Mononuclear cell (primary cell): ENCODE measurements at regions not wholly inside any gene's neighbourhood (a gene's known extent, or its start where the extent isn't known, plus 50 kb on each side); places are given as distances from the start of the nearest gene placed in this dataset.

Experiments used
- H3K27me3 ChIP-seq: 2 replicates; pipeline ENCODE4 v1.6.0; 2011; ENCODE audit warnings: low read length, control low read depth; ENCODE audit not compliant: insufficient read depth
- H3K4me1 ChIP-seq: 2 replicates; pipeline ENCODE4 v1.5.1; 2011; ENCODE audit warnings: mild to moderate bottlenecking, low read length, control low read depth; ENCODE audit not compliant: insufficient read depth
- H3K4me3 ChIP-seq: 2 replicates; pipeline ENCODE4 v1.5.1; 2011; ENCODE audit warnings: mild to moderate bottlenecking, low read length, moderate library complexity
- H3K9me3 ChIP-seq: 2 replicates; pipeline ENCODE4 v1.5.1; 2011; ENCODE audit warnings: low read depth, mild to moderate bottlenecking, control low read depth, low read length

DNA sequence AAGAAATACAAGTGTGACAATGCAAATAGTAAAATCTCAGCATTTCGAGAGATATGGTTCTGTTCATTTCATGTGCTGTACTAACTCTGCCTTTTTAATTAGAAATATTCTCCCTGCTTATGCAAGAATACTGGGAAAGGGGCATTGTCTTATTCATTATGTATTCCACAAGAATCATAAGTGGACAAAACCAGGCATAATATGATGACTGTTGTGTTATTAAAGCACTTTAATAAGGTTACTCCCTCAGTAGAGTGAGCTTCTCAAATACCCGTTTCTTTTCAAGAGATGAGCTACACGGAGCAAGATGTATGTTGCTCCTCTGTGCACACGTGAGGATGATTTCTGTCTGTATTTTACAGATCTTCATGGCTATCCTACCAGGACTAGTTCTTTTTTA, 638.7 kb upstream of the FANCL start:
- H3K4me1 ChIP-seq: no peaks in the 10 kb centered on the region
- H3K9me3 ChIP-seq: no peaks in the 10 kb centered on the region
- H3K4me3 ChIP-seq: no peak overlapping the region
- H3K27me3 ChIP-seq: no peaks in the 10 kb centered on the region

DNA sequence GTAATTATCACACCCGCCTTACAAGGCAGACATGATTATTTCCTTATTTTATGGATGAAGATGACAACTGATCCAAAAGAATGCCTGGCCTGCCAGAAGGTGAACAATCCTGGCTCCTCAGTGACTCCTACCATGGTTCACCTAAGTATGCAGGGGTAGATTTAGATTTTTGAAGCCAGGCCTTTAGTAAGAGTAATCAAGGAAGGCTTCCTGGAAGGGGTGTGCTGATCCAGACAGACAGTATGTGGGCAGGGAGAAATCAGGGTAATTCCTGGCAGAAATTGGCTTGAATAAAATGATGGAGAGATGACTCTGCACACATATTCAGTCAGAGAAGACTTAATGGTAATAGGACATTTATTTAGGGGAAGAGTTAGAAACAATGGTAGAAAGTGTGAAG, 637.7 kb upstream of the FANCL start:
- H3K27me3 ChIP-seq: no peaks in the 10 kb centered on the region
- no peak overlapping the region for H3K4me3 ChIP-seq
- no peaks in the 10 kb centered on the region for H3K4me1 ChIP-seq
- no peaks in the 10 kb centered on the region for H3K9me3 ChIP-seq

DNA sequence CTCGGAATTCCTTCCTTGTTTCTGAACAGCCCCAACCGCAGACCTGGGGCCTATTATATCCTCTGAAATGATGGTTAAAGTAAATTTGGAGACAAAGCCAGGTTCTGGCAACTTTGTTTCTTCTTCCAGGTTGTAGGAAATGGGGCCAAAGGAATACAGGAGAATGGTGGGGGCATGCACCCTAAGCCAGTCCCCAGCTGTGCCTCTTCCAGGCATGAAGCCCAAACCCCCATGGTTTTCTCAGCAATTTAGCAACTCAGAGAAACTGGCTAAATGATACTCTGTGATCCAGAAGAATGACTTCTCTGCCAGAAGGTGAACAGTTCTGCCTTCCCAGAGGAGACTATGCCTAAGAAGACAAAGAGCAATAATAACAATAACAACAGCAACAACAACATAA, 635.0 kb upstream of the FANCL start:
- no peak overlapping the region for H3K4me3 ChIP-seq

GRCh38 chr2:58875436-58875835, 634.3 kb upstream of the FANCL start:
- Histone ChIP-seq H3K27me3 (no peaks in the 10 kb centered on the region), H3K4me3 (no peak overlapping the region), H3K9me3 (no peaks in the 10 kb centered on the region), H3K4me1 (no peaks in the 10 kb centered on the region)

More for the DNA sequence above, 635.0 kb upstream of the FANCL start:
- no peaks in the 10 kb centered on the region for H3K4me1 ChIP-seq
- no peaks in the 10 kb centered on the region for H3K27me3 ChIP-seq
- H3K9me3 ChIP-seq: no peaks in the 10 kb centered on the region

DNA sequence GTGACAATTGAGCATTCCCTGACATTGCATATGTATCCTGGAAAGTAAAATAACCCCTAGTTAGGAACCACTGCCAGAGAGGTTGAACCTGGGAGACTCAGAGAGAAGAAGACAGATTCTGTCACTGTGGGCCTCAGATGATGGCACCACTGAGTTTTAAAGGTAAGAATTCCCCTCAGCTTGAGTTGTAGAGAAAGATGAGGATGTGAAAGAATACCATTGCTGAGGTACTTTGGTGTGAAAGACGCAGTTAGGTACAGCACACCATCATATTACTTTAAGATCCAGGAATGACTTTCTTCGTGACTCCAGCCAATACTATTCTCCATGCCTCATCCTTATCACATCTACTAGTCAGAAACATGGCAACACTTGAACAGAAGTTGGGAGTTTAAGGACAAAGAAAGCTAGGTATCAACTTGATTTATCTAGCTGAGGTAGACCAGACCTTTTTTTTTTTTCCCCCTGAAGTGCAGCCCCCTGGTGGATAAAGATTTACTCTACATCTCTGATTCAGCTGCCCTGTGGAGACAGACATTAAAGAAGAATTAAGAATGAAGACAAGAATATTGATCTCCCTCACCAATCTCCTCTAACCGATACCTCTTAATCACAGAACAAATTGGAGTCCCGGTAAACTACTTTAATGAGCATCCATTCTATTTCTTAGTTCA, 630.5 kb upstream of the FANCL start:
- Histone ChIP-seq H3K4me3 (no peak overlapping the region), H3K9me3 (no peaks in the 10 kb centered on the region), H3K27me3 (no peaks in the 10 kb centered on the region), H3K4me1 (no peaks in the 10 kb centered on the region)

DNA sequence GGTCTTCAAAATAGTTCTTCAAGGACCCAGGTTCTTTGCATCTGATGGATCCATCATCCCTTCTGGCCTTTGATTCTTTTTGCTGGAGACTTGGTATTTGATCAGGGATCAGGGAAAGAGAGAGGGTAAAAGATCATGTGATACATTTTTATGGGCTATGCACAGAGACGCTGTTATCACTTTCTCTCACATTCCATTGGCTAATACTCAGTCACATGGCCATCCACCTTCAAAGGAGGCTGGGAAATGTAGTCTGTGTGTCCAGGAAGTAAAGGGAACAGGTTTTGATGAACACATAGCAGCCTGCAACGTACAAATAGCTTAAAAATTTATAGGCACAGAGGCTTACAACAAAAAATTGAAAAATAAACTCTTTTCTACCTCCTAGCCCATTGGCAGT, 629.6 kb upstream of the FANCL start:
- H3K4me3 ChIP-seq: no peak overlapping the region
- no peaks in the 10 kb centered on the region for H3K4me1 ChIP-seq
- no peaks in the 10 kb centered on the region for H3K9me3 ChIP-seq

GRCh38 chr2:58866946-58867345, 625.8 kb upstream of the FANCL start:
- no peaks in the 10 kb centered on the region for H3K27me3 ChIP-seq
- no peak overlapping the region for H3K4me3 ChIP-seq
- H3K9me3 ChIP-seq: no peaks in the 10 kb centered on the region
- H3K4me1 ChIP-seq: no peaks in the 10 kb centered on the region

More for the DNA sequence above, 629.6 kb upstream of the FANCL start:
- H3K27me3 ChIP-seq: no peaks in the 10 kb centered on the region

- no peak overlapping the region for H3K4me3 ChIP-seq
- no peaks in the 10 kb centered on the region for H3K9me3 ChIP-seq
- H3K4me1 ChIP-seq: no peaks in the 10 kb centered on the region
- no peaks in the 10 kb centered on the region for H3K27me3 ChIP-seq
Measured at GRCh38 chr2:58866527-58866926, 625.4 kb upstream of the FANCL start.

- Histone ChIP-seq H3K4me1 (no peaks in the 10 kb centered on the region), H3K4me3 (no peak overlapping the region), H3K27me3 (no peaks in the 10 kb centered on the region), H3K9me3 (no peaks in the 10 kb centered on the region)
Measured at GRCh38 chr2:58866040-58866439, 624.9 kb upstream of the FANCL start.

- no peak overlapping the region for H3K4me3 ChIP-seq
- no peaks in the 10 kb centered on the region for H3K4me1 ChIP-seq
- H3K9me3 ChIP-seq: peaks cover 3% of the 10 kb centered on the region
- H3K27me3 ChIP-seq: no peaks in the 10 kb centered on the region
Measured at GRCh38 chr2:58865436-58865835, 624.3 kb upstream of the FANCL start.

GRCh38 chr2:58862244-58862643, 621.1 kb upstream of the FANCL start:
- Histone ChIP-seq H3K27me3 (no peaks in the 10 kb centered on the region), H3K4me1 (no peaks in the 10 kb centered on the region), H3K9me3 (peaks cover 5% of the 10 kb centered on the region), H3K4me3 (no peak overlapping the region)

DNA sequence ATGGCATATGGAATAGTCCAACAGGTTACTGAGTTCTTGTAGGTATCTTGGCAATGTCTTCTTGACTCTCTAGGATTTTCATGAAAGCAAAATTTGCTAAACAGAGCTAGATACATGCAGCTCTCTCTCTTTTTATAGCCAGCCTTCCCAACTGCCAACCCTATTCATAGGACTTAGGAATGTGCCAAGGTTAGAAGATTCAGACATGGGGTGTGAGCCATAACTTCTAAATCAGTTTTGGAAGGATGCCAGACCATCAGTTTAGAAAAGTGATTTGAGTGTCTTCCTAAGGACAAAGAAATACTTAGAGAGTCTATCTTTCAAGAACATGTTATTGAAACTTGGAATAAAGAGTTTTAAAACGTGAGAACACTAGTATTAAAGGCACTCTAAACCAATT, 619.5 kb upstream of the FANCL start:
- Histone ChIP-seq H3K4me1 (no peaks in the 10 kb centered on the region), H3K9me3 (peaks cover 5% of the 10 kb centered on the region), H3K27me3 (no peaks in the 10 kb centered on the region), H3K4me3 (no peak overlapping the region)

- H3K4me3 ChIP-seq: no peak overlapping the region
- no peaks in the 10 kb centered on the region for H3K27me3 ChIP-seq
- H3K4me1 ChIP-seq: no peaks in the 10 kb centered on the region
- H3K9me3 ChIP-seq: peaks cover 5% of the 10 kb centered on the region
Measured at GRCh38 chr2:58856100-58856499, 615.0 kb upstream of the FANCL start.

DNA sequence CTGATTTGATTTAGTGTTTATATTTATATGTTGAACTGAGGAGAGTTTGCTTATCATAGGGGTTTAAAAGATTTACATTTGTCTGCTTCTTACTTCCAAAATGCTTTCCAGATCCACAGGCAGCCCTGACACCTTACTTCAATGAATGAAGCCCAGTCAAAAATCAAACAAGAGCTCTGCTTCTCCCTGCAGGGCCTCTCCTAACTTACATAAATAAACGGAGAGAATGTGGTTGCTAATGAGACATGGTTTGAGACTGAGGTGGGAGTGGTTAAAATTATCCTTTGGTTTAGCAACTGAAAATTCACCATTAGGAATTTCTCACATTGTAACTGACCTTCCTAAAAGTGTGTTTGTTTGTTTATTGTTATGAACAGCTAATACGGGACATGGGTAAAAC, 612.3 kb upstream of the FANCL start:
- Histone ChIP-seq H3K4me1 (no peaks in the 10 kb centered on the region), H3K27me3 (no peaks in the 10 kb centered on the region), H3K4me3 (no peak overlapping the region), H3K9me3 (no peaks in the 10 kb centered on the region)

DNA sequence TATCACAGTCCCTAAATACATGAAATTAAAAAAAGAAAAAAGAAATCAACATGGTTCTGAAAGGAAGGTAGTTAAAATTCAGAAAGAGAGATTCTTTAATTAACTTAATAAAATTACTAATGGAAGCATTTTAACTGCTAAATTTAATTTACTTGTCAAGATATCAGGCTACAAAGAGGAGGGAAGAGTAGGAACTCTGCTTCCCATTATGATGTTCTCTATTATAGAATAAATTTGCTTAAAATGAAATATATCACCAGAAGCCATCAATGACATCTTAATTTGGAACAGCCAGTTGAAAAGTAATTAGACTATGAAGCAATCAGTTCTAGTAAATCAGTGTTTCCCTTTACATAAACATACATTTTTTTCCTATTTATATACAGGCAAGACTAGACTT, 611.8 kb upstream of the FANCL start:
- Histone ChIP-seq H3K27me3 (no peaks in the 10 kb centered on the region), H3K4me1 (no peaks in the 10 kb centered on the region), H3K9me3 (no peaks in the 10 kb centered on the region), H3K4me3 (no peak overlapping the region)

DNA sequence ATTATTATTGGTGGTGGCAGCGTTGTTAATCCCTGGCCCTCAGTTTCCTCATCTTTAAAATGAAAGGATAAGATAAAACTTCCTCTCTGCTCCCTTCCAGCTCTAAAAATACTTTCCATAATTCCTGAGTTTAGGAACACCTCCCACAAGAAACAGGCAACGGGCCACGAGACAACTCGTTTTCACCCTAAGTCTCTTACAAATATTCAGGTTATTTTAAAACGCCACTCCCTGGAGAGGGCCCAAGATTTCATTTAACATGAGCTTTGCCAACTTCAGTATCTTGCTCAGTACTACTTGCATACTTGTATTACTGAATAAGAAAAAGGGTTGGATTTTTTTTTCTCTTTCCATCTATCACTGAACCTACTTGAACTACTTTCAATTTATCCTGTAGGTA, 611.1 kb upstream of the FANCL start:
- Histone ChIP-seq H3K9me3 (no peaks in the 10 kb centered on the region), H3K4me1 (no peaks in the 10 kb centered on the region), H3K27me3 (no peaks in the 10 kb centered on the region)

More for the DNA sequence above, 611.1 kb upstream of the FANCL start:
- no peak overlapping the region for H3K4me3 ChIP-seq
